Colonic mucosa (tissue), 4 donors: ENCODE measurements at regions not wholly inside any gene's neighbourhood (a gene's known extent, or its start where the extent isn't known, plus 50 kb on each side); places are given as distances from the start of the nearest gene placed in this dataset.

Experiments
- DNase-seq: peaks from one replicate; pipeline ENCODE4 v3.0.0-alpha.2; 2020
- H3K27ac ChIP-seq: fragments of 200-600 bp; one replicate; pipeline ENCODE4 v1.8.0; 2021
- H3K27me3 ChIP-seq: fragments of 200-600 bp; one replicate; pipeline ENCODE4 v1.8.0; 2021
- H3K36me3 ChIP-seq: fragments of 200-600 bp; one replicate; pipeline ENCODE4 v1.8.0; 2021
- H3K4me1 ChIP-seq: fragments of 200-600 bp; one replicate; pipeline ENCODE4 v1.8.0; 2021; ENCODE audit warnings: mild to moderate bottlenecking
- H3K4me3 ChIP-seq: fragments of 200-600 bp; one replicate; pipeline ENCODE4 v1.8.0; 2021
- H3K9ac ChIP-seq, 2 donors: one replicate each; pipeline ENCODE4 v1.7.0; 2013; ENCODE audit warnings: control low read depth in 2 of 2, low read depth in 2 of 2, low read length in 2 of 2
- H3K9me3 ChIP-seq: fragments of 200-600 bp; one replicate; pipeline ENCODE4 v1.8.0; 2021
- CTCF ChIP-seq: fragments of 200-600 bp; IDR thresholded peaks from one replicate; pipeline ENCODE4 v1.8.0; 2022; ENCODE audit warnings: antibody characterized with exemption, mild to moderate bottlenecking
- intact Hi-C: fragments of 100-400 bp; cut with DNase I; formaldehyde crosslinking; loops from one replicate; pipeline ENCODE4 v1.14.1; 2022
- donor health status: healthy.
- donor health status: DM: no; HTN: no; CAD: no.
- donor health status: DM: no; HTN: no; CAD: no.

GRCh38 chr12:24280056-24280842 is 330.8 kb upstream of the SOX5 start:
- no peak for TF ChIP-seq CTCF
- no peaks in the 10 kb centered on the region for H3K9me3 ChIP-seq
- H3K36me3 ChIP-seq, result no peaks in the 10 kb centered on the region
- DNase-seq, result no peak
- H3K27ac ChIP-seq, result no peak overlapping the region
- H3K9ac ChIP-seq, result no peak overlapping the region
- intact Hi-C loops, result no loop called here
- no peak overlapping the region for H3K4me3 ChIP-seq
- H3K4me1 ChIP-seq, result no peaks in the 10 kb centered on the region
- no peaks in the 10 kb centered on the region for H3K27me3 ChIP-seq

GRCh38 chr12:24278832-24279231 is 329.4 kb upstream of the SOX5 start:
- Histone ChIP-seq H3K9me3 (no peaks in the 10 kb centered on the region), H3K4me1 (no peaks in the 10 kb centered on the region), H3K36me3 (no peaks in the 10 kb centered on the region), H3K9ac (no peak overlapping the region), H3K4me3 (no peak overlapping the region), H3K27ac (no peak overlapping the region), H3K27me3 (no peaks in the 10 kb centered on the region)
- DNase-seq, result no peak
- no peak for TF ChIP-seq CTCF
- intact Hi-C loops, result no loop called here

DNA sequence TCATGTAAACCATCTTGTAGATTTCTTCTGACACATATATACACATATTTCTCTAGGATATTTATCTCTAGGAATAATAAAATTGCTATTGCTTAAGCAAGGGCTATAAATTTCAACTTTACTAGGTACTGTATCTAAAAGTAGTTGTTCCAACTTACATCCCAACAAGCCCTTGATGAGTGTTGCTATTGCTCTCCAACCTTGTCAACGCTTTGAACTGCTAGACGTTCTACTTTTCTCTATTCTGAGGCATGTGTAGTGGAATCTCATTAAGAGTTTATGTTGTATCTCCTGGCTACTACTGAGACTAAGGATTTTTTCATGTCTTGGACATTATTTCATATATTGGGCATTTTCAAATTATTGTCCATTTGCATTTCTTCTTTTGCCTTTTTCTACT is 321.5 kb upstream of the SOX5 start:
- H3K4me1 ChIP-seq, result no peaks in the 10 kb centered on the region
- no peak overlapping the region for H3K4me3 ChIP-seq
- intact Hi-C loops, result no loop called here
- DNase-seq, result no peak
- H3K9ac ChIP-seq, result no peak overlapping the region
- no peaks in the 10 kb centered on the region for H3K9me3 ChIP-seq
- H3K27ac ChIP-seq, result no peak overlapping the region
- H3K36me3 ChIP-seq, result no peaks in the 10 kb centered on the region
- H3K27me3 ChIP-seq, result no peaks in the 10 kb centered on the region
- no peak for TF ChIP-seq CTCF

DNA sequence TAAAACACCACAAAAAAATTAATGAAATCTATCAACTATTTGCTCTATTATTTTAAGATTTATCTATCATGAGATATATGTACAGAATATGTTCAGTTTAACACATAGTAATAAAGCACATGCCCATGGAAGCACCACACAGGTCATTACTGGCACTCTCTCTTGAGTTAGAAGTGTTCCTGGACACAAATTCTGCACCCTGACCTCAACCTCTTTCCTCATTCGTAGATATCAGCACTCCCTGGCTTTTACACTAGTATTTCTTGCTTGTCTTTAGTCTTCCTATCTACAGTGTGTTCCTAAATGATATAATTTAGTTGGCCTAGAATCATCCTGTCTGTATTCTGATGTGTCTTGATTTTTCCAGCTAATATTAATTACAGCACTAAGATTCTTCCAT is 321.0 kb upstream of the SOX5 start:
- Histone ChIP-seq H3K9ac (no peak overlapping the region), H3K27ac (no peak overlapping the region)
- no peak for TF ChIP-seq CTCF

GRCh38 chr12:24268663-24269186 is 319.3 kb upstream of the SOX5 start:
- H3K9ac ChIP-seq, result no peak overlapping the region
- H3K27ac ChIP-seq, result no peak overlapping the region
- no peaks in the 10 kb centered on the region for H3K36me3 ChIP-seq
- DNase-seq, result no peak
- intact Hi-C loops, result no loop called here
- no peak for TF ChIP-seq CTCF
- H3K4me1 ChIP-seq, result no peaks in the 10 kb centered on the region
- no peak overlapping the region for H3K4me3 ChIP-seq
- no peaks in the 10 kb centered on the region for H3K9me3 ChIP-seq
- no peaks in the 10 kb centered on the region for H3K27me3 ChIP-seq

More for the DNA sequence above, 321.0 kb upstream of the SOX5 start:
- Histone ChIP-seq H3K9me3 (no peaks in the 10 kb centered on the region), H3K36me3 (no peaks in the 10 kb centered on the region), H3K27me3 (no peaks in the 10 kb centered on the region), H3K4me3 (no peak overlapping the region), H3K4me1 (no peaks in the 10 kb centered on the region)
- intact Hi-C loops, result no loop called here
- no peak for DNase-seq
